OCI-LY1 (cell line): ENCODE measurements at regions not wholly inside any gene's neighbourhood (a gene's known extent, or its start where the extent isn't known, plus 50 kb on each side); places are given as distances from the start of the nearest gene placed in this dataset.

Source experiments
- H2AFZ ChIP-seq: fragments of 200-600 bp; sonication (generic), shearing (Covaris generic); 2 replicates; pipeline ENCODE4 v1.6.0; 2014; ENCODE audit warnings: antibody characterized with exemption, mild to moderate bottlenecking, low read length
- H3F3A ChIP-seq: fragments of 200-600 bp; sonication (generic), shearing (Covaris generic); 2 replicates; pipeline ENCODE4 v1.6.0; 2014; ENCODE audit warnings: mild to moderate bottlenecking, antibody characterized with exemption, low read length, moderate library complexity; ENCODE audit not compliant: insufficient read depth
- H3K27ac ChIP-seq: fragments of 200-600 bp; sonication (generic); 2 replicates; pipeline ENCODE4 v1.5.1; 2014; ENCODE audit warnings: low read length, mixed run types, mild to moderate bottlenecking, low read depth; ENCODE audit not compliant: poor library complexity, severe bottlenecking
- H3K27me3 ChIP-seq: fragments of 200-600 bp; sonication (generic); 2 replicates; pipeline ENCODE4 v1.6.0; 2014; ENCODE audit warnings: antibody characterized with exemption, mild to moderate bottlenecking, low read length, moderate library complexity; ENCODE audit not compliant: insufficient read depth
- H3K36me3 ChIP-seq: fragments of 200-600 bp; sonication (generic); 2 replicates; pipeline ENCODE4 v1.6.1; 2014; ENCODE audit warnings: mild to moderate bottlenecking, antibody characterized with exemption, low read length, moderate library complexity, mixed read lengths; ENCODE audit not compliant: insufficient read depth
- H3K4me1 ChIP-seq: fragments of 200-600 bp; sonication (generic); 2 replicates; pipeline ENCODE4 v1.5.1; 2014; ENCODE audit warnings: mild to moderate bottlenecking, low read length, moderate library complexity; ENCODE audit not compliant: insufficient read depth, severe bottlenecking
- H3K4me2 ChIP-seq: fragments of 200-600 bp; sonication (generic), shearing (Covaris generic); 2 replicates; pipeline ENCODE4 v1.6.1; 2014; ENCODE audit warnings: low read length
- H3K4me3 ChIP-seq: fragments of 200-600 bp; sonication (generic); 2 replicates; pipeline ENCODE4 v1.5.1; 2014; ENCODE audit warnings: low read length, low read depth, mild to moderate bottlenecking, mixed read lengths; ENCODE audit not compliant: poor library complexity, severe bottlenecking
- H3K79me2 ChIP-seq: fragments of 200-600 bp; shearing (Covaris generic); 2 replicates; pipeline ENCODE4 v1.6.1; 2016; ENCODE audit warnings: mixed run types, low read length, mixed read lengths; ENCODE audit not compliant: insufficient read depth
- H3K9ac ChIP-seq: fragments of 200-600 bp; sonication (generic), shearing (Covaris generic); 2 replicates; pipeline ENCODE4 v1.6.1; 2014; ENCODE audit warnings: mild to moderate bottlenecking, low read length, mixed read lengths
- H3K9me2 ChIP-seq: fragments of 200-600 bp; sonication (generic), shearing (Covaris generic); 2 replicates; pipeline ENCODE4 v1.6.1; 2014; ENCODE audit warnings: low read depth, mild to moderate bottlenecking, low read length, mixed read lengths
- H3K9me3 ChIP-seq: fragments of 200-600 bp; shearing (Covaris generic); 2 replicates; pipeline ENCODE4 v1.6.1; 2014; ENCODE audit warnings: low read length, mixed read lengths
- H4K20me1 ChIP-seq: fragments of 200-600 bp; sonication (generic), shearing (Covaris generic); 2 replicates; pipeline ENCODE4 v1.6.0; 2016; ENCODE audit warnings: mild to moderate bottlenecking, low read length; ENCODE audit not compliant: insufficient read depth
- CTCF ChIP-seq: fragments of 200-600 bp; sonication (generic), shearing (Covaris generic); IDR thresholded peaks from 2 replicates; pipeline ENCODE4 v1.5.1; 2017; ENCODE audit warnings: mild to moderate bottlenecking, antibody characterized with exemption, low read length, moderate library complexity, mixed read lengths
- EZH2 ChIP-seq: fragments of 200-600 bp; sonication (generic), shearing (Covaris generic); IDR thresholded peaks from 2 replicates; pipeline ENCODE4 v1.8.0; 2017; ENCODE audit warnings: borderline replicate concordance, mixed run types, mild to moderate bottlenecking, antibody characterized with exemption, low read length, moderate library complexity, mixed read lengths

- H3F3A ChIP-seq, result no peaks in the 10 kb centered on the region
- no peaks in the 10 kb centered on the region for H3K4me1 ChIP-seq
- H3K36me3 ChIP-seq, result no peaks in the 10 kb centered on the region
- H4K20me1 ChIP-seq, result no peaks in the 10 kb centered on the region
- H2AFZ ChIP-seq, result no peak overlapping the region
- H3K4me2 ChIP-seq, result no peak overlapping the region
- no peaks in the 10 kb centered on the region for H3K79me2 ChIP-seq
- TF ChIP-seq EZH2 (no peak), CTCF (no peak)
- no peaks in the 10 kb centered on the region for H3K9me3 ChIP-seq
- no peak overlapping the region for H3K9ac ChIP-seq
- H3K27me3 ChIP-seq, result no peaks in the 10 kb centered on the region
- H3K9me2 ChIP-seq, result no peaks in the 10 kb centered on the region
- no peak overlapping the region for H3K4me3 ChIP-seq
- H3K27ac ChIP-seq, result no peak overlapping the region
These were observed 325.9 kb downstream of the SOX9 start for GRCh38 chr17:72446525-72447250.

DNA sequence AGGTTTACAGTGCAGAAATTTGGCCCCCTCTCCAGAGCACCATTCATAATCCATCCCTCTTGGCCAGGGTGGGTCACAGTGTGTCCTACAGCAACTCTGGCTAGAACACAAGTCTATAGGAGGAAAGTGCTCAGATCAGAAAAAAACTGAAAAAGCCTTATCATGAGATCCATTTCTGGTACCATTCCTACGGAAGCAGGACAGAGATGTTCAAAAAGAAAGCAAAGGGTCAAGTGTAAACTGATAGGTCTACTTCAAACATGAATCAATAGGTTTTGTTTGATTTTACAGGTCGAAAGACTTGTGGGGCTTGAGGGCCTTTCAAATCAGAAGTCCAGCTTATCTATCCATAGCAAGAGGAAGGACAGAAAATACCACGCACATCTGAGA is 326.4 kb downstream of the SOX9 start:
- no peaks in the 10 kb centered on the region for H3K36me3 ChIP-seq
- H3K9ac ChIP-seq, result no peak overlapping the region
- H3K27ac ChIP-seq, result no peak overlapping the region
- H3K79me2 ChIP-seq, result no peaks in the 10 kb centered on the region
- H2AFZ ChIP-seq, result no peak overlapping the region
- H3K27me3 ChIP-seq, result no peaks in the 10 kb centered on the region
- no peaks in the 10 kb centered on the region for H3K9me3 ChIP-seq
- TF ChIP-seq EZH2 (no peak), CTCF (no peak)
- no peak overlapping the region for H3K4me2 ChIP-seq
- no peak overlapping the region for H3K4me3 ChIP-seq
- H3F3A ChIP-seq, result no peaks in the 10 kb centered on the region
- no peaks in the 10 kb centered on the region for H4K20me1 ChIP-seq
- H3K4me1 ChIP-seq, result no peaks in the 10 kb centered on the region
- no peaks in the 10 kb centered on the region for H3K9me2 ChIP-seq

GRCh38 chr17:72448019-72448418 is 327.2 kb downstream of the SOX9 start:
- H3K9me2 ChIP-seq, result no peaks in the 10 kb centered on the region
- H4K20me1 ChIP-seq, result no peaks in the 10 kb centered on the region
- no peaks in the 10 kb centered on the region for H3F3A ChIP-seq
- no peaks in the 10 kb centered on the region for H3K79me2 ChIP-seq
- TF ChIP-seq EZH2 (no peak), CTCF (no peak)
- no peaks in the 10 kb centered on the region for H3K27me3 ChIP-seq
- no peaks in the 10 kb centered on the region for H3K9me3 ChIP-seq
- no peaks in the 10 kb centered on the region for H3K4me1 ChIP-seq
- no peak overlapping the region for H2AFZ ChIP-seq
- H3K4me2 ChIP-seq, result no peak overlapping the region
- no peak overlapping the region for H3K9ac ChIP-seq
- no peak overlapping the region for H3K4me3 ChIP-seq
- no peaks in the 10 kb centered on the region for H3K36me3 ChIP-seq
- no peak overlapping the region for H3K27ac ChIP-seq
